ENCODE measurements at regions not wholly inside any gene's neighbourhood (a gene's known extent, or its start where the extent isn't known, plus 50 kb on each side); places are given as distances from the start of the nearest gene placed in this dataset.

DNA sequence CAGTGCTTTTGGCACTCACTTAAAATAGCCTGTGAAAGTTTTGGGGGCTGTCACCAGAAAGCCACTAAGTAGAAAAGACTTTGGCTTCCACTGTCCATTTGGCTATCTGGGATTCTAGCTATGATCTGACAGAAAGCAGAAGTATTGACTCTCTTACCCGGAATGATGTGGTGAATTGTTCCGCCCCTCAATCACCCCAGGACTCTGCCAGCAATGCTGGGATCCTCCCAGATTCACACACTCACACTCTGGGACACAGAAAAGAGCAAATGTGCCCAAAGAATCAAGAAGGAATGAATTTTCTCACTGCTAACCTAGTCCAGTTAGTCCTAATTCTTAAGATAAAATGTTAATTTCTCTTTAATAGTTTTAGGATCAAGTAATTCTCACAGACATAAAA, 576.9 kb downstream of the BNC2 start:
- TF ChIP-seq, protein P1, sequence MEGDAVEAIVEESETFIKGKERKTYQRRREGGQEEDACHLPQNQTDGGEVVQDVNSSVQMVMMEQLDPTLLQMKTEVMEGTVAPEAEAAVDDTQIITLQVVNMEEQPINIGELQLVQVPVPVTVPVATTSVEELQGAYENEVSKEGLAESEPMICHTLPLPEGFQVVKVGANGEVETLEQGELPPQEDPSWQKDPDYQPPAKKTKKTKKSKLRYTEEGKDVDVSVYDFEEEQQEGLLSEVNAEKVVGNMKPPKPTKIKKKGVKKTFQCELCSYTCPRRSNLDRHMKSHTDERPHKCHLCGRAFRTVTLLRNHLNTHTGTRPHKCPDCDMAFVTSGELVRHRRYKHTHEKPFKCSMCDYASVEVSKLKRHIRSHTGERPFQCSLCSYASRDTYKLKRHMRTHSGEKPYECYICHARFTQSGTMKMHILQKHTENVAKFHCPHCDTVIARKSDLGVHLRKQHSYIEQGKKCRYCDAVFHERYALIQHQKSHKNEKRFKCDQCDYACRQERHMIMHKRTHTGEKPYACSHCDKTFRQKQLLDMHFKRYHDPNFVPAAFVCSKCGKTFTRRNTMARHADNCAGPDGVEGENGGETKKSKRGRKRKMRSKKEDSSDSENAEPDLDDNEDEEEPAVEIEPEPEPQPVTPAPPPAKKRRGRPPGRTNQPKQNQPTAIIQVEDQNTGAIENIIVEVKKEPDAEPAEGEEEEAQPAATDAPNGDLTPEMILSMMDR (IDR thresholded peaks at IDR 0.05), result no peak
- TF ChIP-seq POLR2A (IDR thresholded peaks at IDR 0.05), result no peak

Data from right lobe of liver (tissue), 4 donors.